Muscle of back (tissue), 3 donors: ENCODE measurements at regions not wholly inside any gene's neighbourhood (a gene's known extent, or its start where the extent isn't known, plus 50 kb on each side); places are given as distances from the start of the nearest gene placed in this dataset.
A peak's percentile ranks its signal among the peaks of the same experiment; 100 is the strongest.

ENCODE experiments used
- DNase-seq, 3 donors: peaks; one replicate each; pipeline versions ENCODE4 v3.0.0 to v3.0.0-alpha.2; 2013

GRCh38 chr7:54955696-54956420, 63.0 kb upstream of the EGFR start:
- no peak for DNase-seq

GRCh38 chr7:54956865-54957264, 62.0 kb upstream of the EGFR start:
- DNase-seq = no peak

- DNase-seq = peak in 1 of 3 donors; percentile 4
These were observed 58.3 kb upstream of the EGFR start for GRCh38 chr7:54960517-54960916.

- no peak for DNase-seq
These were observed 57.4 kb upstream of the EGFR start for GRCh38 chr7:54961391-54961790.

GRCh38 chr7:54963155-54963554, 55.7 kb upstream of the EGFR start:
- DNase-seq = no peak

GRCh38 chr7:54964136-54964535, 54.7 kb upstream of the EGFR start:
- no peak for DNase-seq

- DNase-seq = no peak
These were observed 51.4 kb upstream of the EGFR start for GRCh38 chr7:54967377-54967776.

- DNase-seq = no peak
These were observed 50.8 kb upstream of the EGFR start for GRCh38 chr7:54968018-54968417.
